ENCODE measurements at regions not wholly inside any gene's neighbourhood (a gene's known extent, or its start where the extent isn't known, plus 50 kb on each side); places are given as distances from the start of the nearest gene placed in this dataset.

GRCh38 chr2:221285148-221285547 lies 287.0 kb downstream of the EPHA4 start:
- TF ChIP-seq CTCF (IDR thresholded peaks at IDR 0.05; ENCODE audit: poor library complexity, severe bottlenecking) (no peak), MXI1 (conservative IDR thresholded peaks at IDR 0.05; ENCODE audit: poor library complexity, severe bottlenecking) (no peak), EZH2 (IDR thresholded peaks at IDR 0.05; ENCODE audit: borderline replicate concordance, insufficient read depth, low read length, poor library complexity, severe bottlenecking) (no peak), EP300 (conservative IDR thresholded peaks at IDR 0.05; ENCODE audit: poor library complexity, severe bottlenecking) (no peak), SMC3 (conservative IDR thresholded peaks at IDR 0.05; ENCODE audit: poor library complexity) (no peak)
